Stimulated activated CD4-positive, alpha-beta T cell treated with anti-CD3 and anti-CD28 coated beads, TNF-alpha, amount 100 ng/mL, for 24 hours (primary cell): ENCODE measurements at regions not wholly inside any gene's neighbourhood (a gene's known extent, or its start where the extent isn't known, plus 50 kb on each side); places are given as distances from the start of the nearest gene placed in this dataset.
A peak's percentile ranks its signal among the peaks of the same experiment; 100 is the strongest.
"Not testable (repeated sequence)": the region's sequence is repeated elsewhere in the genome, so short reads cannot be mapped to it uniquely, and the experiment has no call there.

Experiments used
- DNase-seq, 3 experiments: peaks; one replicate each; pipeline ENCODE4 v3.0.0-alpha.2; 2020; ENCODE audit warnings: low read depth in 3 of 3

DNA sequence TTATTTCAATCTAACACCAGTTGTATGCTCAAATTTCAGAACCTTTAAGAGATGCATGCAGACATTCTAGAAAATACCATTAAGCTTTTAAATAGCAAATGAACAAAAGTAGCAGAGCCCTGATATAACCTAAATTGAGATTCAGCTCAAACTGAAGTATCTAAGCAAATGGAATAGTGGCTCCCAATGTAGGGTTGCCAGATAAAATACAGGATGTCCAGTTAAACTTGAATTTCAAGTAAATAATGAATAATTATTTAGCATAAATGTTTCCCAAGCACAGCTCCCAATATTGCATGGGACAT is 171.1 kb upstream of the ATP11B start:
- no peak for DNase-seq

DNA sequence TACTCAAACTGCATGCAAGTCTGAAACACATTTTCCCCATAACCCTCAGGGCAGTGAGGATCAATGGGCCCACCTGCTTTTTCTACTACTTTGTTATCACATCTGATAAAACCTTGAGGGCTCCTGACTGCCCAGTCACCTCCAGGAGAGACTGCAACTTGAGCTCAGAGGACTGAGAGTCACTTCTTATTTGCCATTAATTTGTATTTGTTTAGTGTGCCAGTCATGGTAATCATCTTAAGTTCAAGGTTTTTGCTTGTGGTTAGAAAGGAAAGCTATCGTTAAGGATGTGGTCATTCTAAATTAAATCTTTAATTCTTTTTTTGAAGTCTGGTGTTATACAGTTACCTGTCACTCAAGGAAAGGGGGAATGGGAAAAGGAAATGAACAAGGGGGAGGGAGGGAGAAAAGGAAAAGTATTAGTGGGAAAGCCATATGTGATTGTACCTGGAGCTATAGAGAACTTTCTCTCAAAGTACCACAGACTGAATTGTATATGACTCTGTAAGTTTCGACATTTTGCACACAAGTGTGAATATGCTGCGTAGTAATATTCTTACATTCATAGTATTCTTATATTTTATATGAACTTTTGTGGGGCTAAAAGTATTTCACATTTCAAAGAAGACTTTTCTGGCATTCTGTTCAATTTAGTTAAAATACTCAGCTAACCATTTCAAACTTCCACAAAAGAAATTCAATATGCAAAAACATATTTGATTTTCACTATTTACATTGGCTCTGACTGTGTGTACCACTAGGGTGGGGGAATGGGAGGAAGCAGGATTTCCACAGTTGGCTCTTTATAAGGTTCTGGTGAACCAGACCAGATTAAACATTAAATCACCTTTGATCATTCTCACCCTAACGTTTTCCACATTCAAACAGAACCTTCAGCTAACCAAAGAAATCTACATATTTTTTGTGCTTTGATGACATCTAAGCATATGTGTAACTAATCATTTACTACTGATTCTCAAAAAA is 166.5 kb upstream of the ATP11B start:
- no peak for DNase-seq

DNA sequence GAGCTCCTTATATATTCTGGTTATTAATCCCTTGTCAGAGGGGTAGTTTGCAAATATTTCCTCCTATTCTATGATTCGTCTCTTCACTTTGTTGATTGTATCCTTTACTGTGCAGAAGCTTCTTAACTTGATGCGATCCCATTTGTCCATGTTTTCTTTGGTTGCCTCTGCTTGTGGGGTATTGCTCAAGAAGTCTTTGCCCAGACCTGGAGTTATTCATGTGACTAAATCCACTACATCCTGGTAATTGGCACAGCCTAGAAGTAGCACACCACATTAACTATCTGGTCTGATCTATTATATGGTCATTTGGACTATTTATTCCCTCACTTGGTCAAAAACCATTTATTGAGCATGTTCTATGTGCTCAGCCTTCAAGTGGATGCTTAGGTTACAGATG is 164.8 kb upstream of the ATP11B start:
- no peak for DNase-seq

DNA sequence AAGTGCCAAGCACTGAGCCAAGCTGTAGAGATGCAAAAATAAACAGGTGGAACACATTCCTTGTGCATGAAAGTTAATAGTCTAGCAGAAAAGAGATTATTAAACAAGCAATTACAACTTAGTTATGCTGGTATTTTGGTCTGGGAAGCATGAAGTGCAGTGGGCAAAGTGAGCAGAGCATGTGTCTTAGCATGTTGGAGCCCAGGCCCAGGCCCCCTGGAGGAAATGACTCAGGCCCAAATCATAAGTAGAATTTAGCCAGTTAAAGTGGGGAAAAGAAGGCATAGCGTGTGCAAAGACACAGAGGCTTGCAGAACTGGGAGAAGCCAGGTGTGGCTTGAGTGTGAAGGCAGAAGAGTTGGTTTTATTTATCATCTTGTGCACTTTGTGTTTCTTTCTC is 163.8 kb upstream of the ATP11B start:
- no peak for DNase-seq

GRCh38 chr3:182631183-182632076 is 161.9 kb upstream of the ATP11B start:
- no peak for DNase-seq

DNA sequence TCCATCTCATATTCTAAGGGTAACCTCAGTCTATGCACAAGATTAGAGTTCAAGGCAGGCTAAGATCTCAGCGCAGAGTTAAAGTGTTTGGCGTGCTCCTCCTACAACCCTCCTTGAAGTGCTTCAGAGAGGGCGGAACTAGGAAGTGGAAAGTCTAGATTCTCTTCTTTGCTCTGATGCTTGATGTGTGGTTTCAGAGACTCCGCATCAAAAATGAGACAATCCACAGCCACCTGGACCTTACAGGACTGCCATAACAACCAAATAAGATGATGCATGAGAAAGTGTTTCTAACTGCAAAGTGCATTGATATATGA is 161.3 kb upstream of the ATP11B start:
- no peak for DNase-seq

DNA sequence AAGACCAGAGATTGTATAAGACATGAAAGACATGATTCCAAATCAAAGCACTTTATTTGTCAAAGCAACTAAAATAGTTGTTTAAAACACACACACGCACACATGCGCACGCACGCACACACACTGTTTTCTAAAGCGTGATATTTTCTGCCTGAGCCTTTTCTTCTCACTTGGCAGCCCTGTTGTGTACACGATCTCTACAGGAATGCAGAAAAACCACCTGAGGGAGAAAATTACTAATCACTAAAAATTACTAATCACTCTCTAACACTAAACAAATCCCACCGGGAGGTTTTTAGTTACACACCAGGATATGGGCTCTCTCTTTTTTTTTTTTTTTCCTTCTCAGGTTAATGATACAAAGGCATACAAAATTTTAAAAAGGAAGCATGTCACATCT is 160.1 kb upstream of the ATP11B start:
- DNase-seq, result no peak

DNA sequence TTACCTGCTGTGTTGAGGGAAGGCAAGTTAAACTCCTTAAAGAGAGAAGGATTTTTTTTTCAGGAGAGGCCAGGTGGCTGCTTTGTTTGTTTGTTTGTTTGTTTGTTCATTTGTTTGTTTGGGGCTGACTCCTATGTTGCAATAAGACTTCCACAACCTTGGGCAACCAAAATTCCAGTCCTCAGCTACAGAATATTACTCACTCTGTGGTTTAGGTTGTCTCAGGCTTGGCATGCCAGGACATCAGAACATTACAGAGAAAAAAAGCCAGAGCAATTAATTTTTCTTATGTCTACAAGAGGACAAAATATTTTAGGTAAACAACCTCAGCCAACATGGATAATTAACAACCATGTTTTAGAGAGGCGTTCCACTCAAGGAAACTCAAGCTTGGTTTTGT is 156.7 kb upstream of the ATP11B start:
- DNase-seq, result no peak

DNA sequence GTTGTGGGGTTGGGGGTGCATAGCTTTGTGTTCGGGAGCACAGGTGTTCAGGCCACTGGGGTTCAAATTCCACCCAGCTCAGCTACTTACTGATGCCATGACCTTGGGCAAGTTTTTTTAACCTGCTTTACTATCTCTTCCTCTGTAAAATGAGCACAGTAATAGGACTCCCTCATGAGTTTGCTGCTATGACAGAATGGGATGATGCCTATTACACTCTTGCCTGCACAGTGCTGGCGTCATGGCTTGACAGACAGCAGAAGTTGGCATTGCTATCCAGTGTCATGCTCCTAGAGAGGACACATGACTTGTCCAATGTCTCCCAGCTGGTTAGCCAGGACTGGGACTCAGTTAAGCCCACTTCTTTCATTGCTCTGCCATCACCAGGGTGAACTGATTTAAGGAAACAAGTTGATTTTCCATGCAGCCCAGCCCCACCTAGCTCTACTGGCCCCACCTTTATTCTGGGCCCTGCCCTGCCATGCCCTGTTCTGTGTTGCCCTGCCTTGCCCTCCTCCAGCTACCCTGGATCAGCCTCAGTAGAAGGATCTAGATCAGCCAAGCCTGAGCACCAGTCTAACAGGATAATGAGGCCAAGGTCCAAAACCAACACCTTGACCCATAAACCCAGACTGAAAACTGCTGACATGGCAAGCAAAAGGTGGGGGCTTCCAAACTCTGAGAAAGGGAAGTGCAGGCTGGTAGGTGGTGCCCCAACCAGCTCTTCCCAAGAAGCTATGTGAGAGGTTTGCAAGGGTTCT is 155.8 kb upstream of the ATP11B start:
- no peak for DNase-seq

DNA sequence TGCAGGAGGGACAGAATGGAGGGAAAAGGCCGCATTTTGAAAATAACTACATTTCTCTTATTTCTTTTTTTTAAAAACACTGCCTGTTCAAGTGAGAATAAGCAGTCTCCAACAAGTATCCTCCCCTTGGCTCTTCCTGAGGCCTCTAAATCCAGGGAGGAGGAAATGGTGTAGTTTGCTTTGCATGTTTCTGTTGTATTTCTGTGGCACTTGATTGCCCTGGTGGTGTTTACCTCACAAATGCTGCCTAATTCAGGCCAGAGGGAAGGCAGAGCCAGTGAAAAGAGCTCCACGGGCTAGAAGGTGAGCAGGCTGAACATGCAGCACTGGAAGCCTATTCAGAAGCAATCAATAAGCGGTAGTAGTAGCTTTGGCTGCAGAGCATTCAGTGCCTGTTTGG is 149.3 kb upstream of the ATP11B start:
- DNase-seq, result no peak

- peak in 1 of 3 experiments; percentile 16 for DNase-seq
These were observed 148.4 kb upstream of the ATP11B start for GRCh38 chr3:182644790-182645433.

GRCh38 chr3:182650568-182651128 is 142.7 kb upstream of the ATP11B start:
- no peak for DNase-seq

DNA sequence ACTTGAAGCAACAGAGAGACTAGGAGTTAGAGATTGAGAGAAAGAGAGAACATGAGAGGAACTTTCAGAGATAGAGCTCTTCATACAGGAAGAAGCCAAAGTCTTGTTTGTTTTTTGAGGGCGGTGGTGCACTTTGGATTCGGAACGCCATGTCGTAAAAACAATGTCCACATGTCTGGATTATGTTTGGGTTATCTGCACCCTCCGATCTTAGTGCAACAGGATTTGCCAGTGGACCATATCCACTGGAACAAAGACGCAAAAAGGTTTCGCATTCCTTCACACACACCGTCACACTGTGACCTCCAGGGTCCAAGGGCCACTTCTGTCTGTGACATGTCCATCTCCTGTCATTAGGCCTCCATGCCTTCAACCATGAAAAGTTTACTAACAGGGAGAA is 141.8 kb upstream of the ATP11B start:
- no peak for DNase-seq

DNA sequence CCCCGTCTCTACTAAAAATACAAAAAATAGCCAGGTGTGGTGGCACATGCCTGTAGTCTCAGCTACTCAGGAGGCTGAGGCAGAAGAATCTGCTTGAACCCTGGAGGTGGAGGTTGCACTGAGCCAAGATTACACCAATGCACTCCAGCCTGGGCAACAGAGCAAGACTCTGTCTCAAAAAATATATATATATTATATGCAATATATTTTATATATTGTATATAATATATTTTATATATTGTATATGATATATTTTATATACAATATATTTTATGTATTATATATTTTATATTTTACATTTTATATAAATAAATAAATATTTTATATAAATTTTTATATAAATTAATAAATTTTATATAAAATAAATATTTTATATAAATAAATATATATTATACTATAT is 140.2 kb upstream of the ATP11B start:
- DNase-seq, result not testable (repeated sequence)

GRCh38 chr3:182668541-182668940 is 124.8 kb upstream of the ATP11B start:
- DNase-seq, result no peak

GRCh38 chr3:182668974-182669373 is 124.3 kb upstream of the ATP11B start:
- DNase-seq, result no peak

GRCh38 chr3:182671541-182671940 is 121.8 kb upstream of the ATP11B start:
- DNase-seq, result no peak

GRCh38 chr3:182671942-182672341 is 121.4 kb upstream of the ATP11B start:
- no peak for DNase-seq

- DNase-seq, result no peak
These were observed 120.0 kb upstream of the ATP11B start for GRCh38 chr3:182673336-182673735.

- peak; percentile 20 to 60 (median 23) for DNase-seq
These were observed 110.8 kb upstream of the ATP11B start for GRCh38 chr3:182682263-182683241.
